ENCODE measurements at regions not wholly inside any gene's neighbourhood (a gene's known extent, or its start where the extent isn't known, plus 50 kb on each side); places are given as distances from the start of the nearest gene placed in this dataset.

- TF ChIP-seq CTCF (IDR thresholded peaks at IDR 0.05; ENCODE audit: low read depth, low read length, missing control alignments) = no peak
- no peak for DNase-seq (ENCODE audit: extremely low read depth, low read depth)
- H3K4me3 ChIP-seq (replicated peaks; ENCODE audit: low read depth, low read length) = no peak overlapping the region
These were observed 279.0 kb upstream of the VEPH1 start for GRCh38 chr3:157782236-157782635.

GRCh38 chr3:157776861-157777260 lies 273.6 kb upstream of the VEPH1 start:
- DNase-seq (ENCODE audit: extremely low read depth, low read depth) = no peak
- no peak overlapping the region for H3K4me3 ChIP-seq (replicated peaks; ENCODE audit: low read depth, low read length)
- TF ChIP-seq CTCF (IDR thresholded peaks at IDR 0.05; ENCODE audit: low read depth, low read length, missing control alignments) = no peak

- TF ChIP-seq CTCF (IDR thresholded peaks at IDR 0.05; ENCODE audit: low read depth, low read length, missing control alignments) = no peak
- H3K4me3 ChIP-seq (replicated peaks; ENCODE audit: low read depth, low read length) = no peak overlapping the region
- no peak for DNase-seq (ENCODE audit: extremely low read depth, low read depth)
These were observed 272.2 kb upstream of the VEPH1 start for GRCh38 chr3:157775446-157775845.

- no peak for TF ChIP-seq CTCF (IDR thresholded peaks at IDR 0.05; ENCODE audit: low read depth, low read length, missing control alignments)
- H3K4me3 ChIP-seq (replicated peaks; ENCODE audit: low read depth, low read length) = no peak overlapping the region
- no peak for DNase-seq (ENCODE audit: extremely low read depth, low read depth)
These were observed 266.2 kb upstream of the VEPH1 start for GRCh38 chr3:157769378-157769777.

- H3K4me3 ChIP-seq (replicated peaks; ENCODE audit: low read depth, low read length) = no peak overlapping the region
- DNase-seq (ENCODE audit: extremely low read depth, low read depth) = no peak
- TF ChIP-seq CTCF (IDR thresholded peaks at IDR 0.05; ENCODE audit: low read depth, low read length, missing control alignments) = no peak
These were observed 264.4 kb upstream of the VEPH1 start for GRCh38 chr3:157767607-157768006.

GRCh38 chr3:157763644-157764043 lies 260.4 kb upstream of the VEPH1 start:
- no peak for TF ChIP-seq CTCF (IDR thresholded peaks at IDR 0.05; ENCODE audit: low read depth, low read length, missing control alignments)
- no peak for DNase-seq (ENCODE audit: extremely low read depth, low read depth)

GRCh38 chr3:157759311-157759710 lies 256.1 kb upstream of the VEPH1 start:
- no peak for DNase-seq (ENCODE audit: extremely low read depth, low read depth)
- TF ChIP-seq CTCF (IDR thresholded peaks at IDR 0.05; ENCODE audit: low read depth, low read length, missing control alignments) = no peak
- no peak overlapping the region for H3K4me3 ChIP-seq (replicated peaks; ENCODE audit: low read depth, low read length)

More at GRCh38 chr3:157763644-157764043, 260.4 kb upstream of the VEPH1 start:
- H3K4me3 ChIP-seq (replicated peaks; ENCODE audit: low read depth, low read length) = no peak overlapping the region
